Retinal pigment epithelial cell (primary cell): ENCODE measurements at regions not wholly inside any gene's neighbourhood (a gene's known extent, or its start where the extent isn't known, plus 50 kb on each side); places are given as distances from the start of the nearest gene placed in this dataset.
A peak's percentile ranks its signal among the peaks of the same experiment; 100 is the strongest.

ENCODE experiments used
- DNase-seq: peaks from one replicate; pipeline ENCODE4 v3.0.0-alpha.2; 2010; ENCODE audit warnings: low read depth
- H3K4me3 ChIP-seq: 2 replicates; pipeline ENCODE4 v1.5.1; 2011; ENCODE audit warnings: mild to moderate bottlenecking, low read length, control low read depth, moderate library complexity
- TF ChIP-seq, protein P1 (sequence below): conservative IDR thresholded peaks from 2 replicates; pipeline ENCODE4 v1.5.1; 2011; ENCODE audit warnings: low read depth, low read length, control low read depth, inconsistent platforms

DNA sequence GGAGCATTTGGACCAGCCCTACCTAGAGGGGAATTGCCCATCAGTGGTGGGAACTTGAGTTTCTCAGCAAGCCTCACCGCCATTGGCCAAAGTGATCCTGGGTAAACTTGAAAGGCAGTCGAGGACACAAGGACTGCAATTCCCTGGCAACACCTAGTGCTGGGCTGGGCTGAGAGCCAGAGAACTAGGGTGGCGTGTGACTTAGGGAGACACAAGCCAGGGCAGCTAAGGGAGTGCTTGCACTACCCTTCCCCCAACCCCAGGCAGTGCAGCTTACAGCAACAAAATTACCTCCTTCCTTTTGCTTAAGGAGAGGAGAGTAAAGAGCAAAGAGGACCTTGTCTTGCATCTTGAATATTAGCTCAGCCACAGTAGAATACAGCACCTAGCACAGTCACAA lies 176.9 kb upstream of the PRMT6 start:
- no peak overlapping the region for H3K4me3 ChIP-seq
- TF ChIP-seq, protein P1, sequence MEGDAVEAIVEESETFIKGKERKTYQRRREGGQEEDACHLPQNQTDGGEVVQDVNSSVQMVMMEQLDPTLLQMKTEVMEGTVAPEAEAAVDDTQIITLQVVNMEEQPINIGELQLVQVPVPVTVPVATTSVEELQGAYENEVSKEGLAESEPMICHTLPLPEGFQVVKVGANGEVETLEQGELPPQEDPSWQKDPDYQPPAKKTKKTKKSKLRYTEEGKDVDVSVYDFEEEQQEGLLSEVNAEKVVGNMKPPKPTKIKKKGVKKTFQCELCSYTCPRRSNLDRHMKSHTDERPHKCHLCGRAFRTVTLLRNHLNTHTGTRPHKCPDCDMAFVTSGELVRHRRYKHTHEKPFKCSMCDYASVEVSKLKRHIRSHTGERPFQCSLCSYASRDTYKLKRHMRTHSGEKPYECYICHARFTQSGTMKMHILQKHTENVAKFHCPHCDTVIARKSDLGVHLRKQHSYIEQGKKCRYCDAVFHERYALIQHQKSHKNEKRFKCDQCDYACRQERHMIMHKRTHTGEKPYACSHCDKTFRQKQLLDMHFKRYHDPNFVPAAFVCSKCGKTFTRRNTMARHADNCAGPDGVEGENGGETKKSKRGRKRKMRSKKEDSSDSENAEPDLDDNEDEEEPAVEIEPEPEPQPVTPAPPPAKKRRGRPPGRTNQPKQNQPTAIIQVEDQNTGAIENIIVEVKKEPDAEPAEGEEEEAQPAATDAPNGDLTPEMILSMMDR = no peak
- peak; percentile 68 for DNase-seq

DNA sequence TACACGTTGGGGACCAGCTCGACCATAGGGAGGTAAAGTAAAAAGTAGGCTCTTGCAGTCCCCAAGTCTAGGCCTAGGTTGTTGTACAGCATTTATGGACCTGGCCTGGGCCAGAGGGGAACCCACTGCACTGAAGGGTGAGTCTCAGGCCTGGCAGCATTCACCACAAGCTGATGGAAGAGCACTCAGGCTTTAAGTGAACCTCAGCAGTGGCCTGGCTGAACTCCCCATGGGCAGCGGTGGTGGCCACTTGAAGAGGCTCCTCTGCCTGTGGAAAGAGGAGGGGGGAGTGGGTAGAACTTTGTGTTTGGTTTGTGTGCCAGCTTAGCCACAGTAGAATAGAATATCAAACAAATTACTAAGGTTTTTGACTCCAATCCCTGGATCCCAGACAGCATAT lies 176.2 kb upstream of the PRMT6 start:
- H3K4me3 ChIP-seq = no peak overlapping the region
- TF ChIP-seq, protein P1 = no peak
- DNase-seq = no peak

DNA sequence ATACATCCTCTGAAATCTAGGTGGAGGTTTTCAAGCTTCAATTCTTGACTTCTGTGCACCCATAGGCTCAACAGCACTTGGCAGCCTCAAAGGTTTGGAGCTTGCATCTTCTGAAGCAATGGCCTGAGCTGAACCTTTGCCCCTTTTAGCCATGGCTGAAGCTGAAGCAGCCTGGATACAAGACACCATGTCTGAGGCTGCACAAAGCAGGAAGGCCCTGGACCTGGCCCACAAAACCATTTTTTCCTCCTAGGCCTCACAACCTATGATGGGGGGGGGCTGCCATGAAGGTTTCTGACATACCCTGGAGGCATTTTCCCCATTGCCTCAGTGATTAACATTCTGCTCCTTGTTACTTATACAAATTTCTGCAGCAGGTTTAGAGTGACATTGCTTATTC lies 173.3 kb upstream of the PRMT6 start:
- TF ChIP-seq, protein P1 = no peak

DNA sequence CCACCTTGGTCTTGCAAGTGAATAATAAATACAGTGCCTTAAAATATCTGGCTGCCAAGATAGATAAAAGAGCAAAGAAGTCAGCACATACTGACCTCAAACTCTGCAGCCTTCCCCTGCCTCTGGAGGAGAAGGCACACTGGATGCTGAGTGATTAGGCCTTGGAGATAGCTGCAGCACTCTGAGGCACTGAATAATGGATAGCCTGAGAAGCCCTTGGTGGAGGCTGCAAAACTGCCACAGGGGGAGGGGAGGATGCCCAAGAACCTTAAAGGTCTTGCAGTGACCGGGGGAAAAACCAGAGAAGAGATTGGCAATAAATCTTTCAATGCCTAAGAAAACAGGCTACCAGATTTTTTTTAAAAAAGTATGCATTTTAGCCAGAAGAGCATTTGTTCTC lies 167.4 kb upstream of the PRMT6 start:
- no peak for DNase-seq
- TF ChIP-seq, protein P1 = no peak
- H3K4me3 ChIP-seq = no peak overlapping the region

More for the DNA sequence above, 173.3 kb upstream of the PRMT6 start:
- DNase-seq = no peak
- no peak overlapping the region for H3K4me3 ChIP-seq

DNA sequence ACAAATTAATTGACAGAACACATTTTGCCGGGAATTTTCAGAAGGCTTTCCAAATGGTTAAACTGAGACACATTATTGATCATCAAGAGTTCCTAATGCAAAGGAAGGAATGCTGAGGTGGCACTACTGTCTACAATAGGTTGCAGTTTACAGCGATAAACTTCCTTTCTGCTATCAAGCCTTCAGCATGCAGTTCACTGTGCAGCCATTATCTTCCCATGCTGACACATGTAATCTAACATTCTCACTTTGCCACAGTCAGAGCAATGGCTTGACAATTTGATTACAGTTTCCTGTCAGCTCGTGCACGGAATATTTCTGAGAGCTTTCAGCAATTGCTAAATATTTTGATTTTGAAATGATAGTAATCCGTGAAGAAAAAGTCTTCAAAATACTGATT lies 166.9 kb upstream of the PRMT6 start:
- TF ChIP-seq, protein P1 = no peak
- DNase-seq = no peak
- no peak overlapping the region for H3K4me3 ChIP-seq

DNA sequence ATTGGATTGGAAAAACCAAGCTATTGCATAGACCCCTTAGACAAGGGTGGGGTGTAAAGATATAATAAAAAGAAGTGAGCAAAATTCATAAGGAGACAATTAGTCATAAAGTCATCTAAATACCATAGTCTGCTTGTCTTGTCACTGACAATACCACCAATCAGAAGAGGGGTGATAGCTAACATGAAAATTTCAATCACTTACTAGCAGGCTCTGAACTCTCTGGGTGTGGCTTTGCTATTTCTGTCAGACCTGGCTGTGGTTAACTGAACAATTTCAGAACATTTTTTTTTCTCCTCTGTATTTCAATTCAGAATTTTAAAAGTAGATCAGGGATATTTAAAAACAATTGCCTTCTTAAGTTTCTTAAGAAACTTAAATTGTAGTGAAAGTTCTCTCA lies 158.5 kb upstream of the PRMT6 start:
- no peak overlapping the region for H3K4me3 ChIP-seq
- DNase-seq = no peak
- TF ChIP-seq, protein P1 = no peak

DNA sequence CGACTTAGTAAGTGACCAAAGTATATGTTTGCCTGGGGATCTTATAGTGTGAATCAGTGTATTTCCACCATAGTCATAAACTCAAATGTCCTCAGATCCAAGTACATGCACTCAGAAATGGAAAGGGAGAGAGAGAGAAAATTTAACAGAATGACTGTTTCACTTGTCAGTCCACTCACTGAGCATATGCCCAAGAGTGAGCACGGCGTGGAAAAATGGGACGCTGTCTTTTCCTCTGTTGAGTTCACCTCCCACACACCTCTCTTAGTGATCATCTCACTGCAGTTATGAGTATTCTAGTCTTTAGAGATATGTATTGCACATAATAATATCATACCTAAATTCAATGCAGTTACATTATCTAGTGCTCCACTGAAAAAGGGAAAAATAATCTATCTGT lies 156.8 kb upstream of the PRMT6 start:
- TF ChIP-seq, protein P1 = no peak
- H3K4me3 ChIP-seq = no peak overlapping the region
- DNase-seq = no peak
